ENCODE measurements at regions not wholly inside any gene's neighbourhood (a gene's known extent, or its start where the extent isn't known, plus 50 kb on each side); places are given as distances from the start of the nearest gene placed in this dataset.

- TF ChIP-seq EZH2phosphoT487 (IDR thresholded peaks at IDR 0.05; ENCODE audit: insufficient read depth, low read depth): no peak
- TF ChIP-seq EZH2 (IDR thresholded peaks at IDR 0.05; ENCODE audit: insufficient read depth, poor library complexity, severe bottlenecking): no peak
Measured at GRCh38 chr9:91485006-91485405, 61.4 kb upstream of the NFIL3 start.

Measured in GM23248 (cell line).